ENCODE measurements at regions not wholly inside any gene's neighbourhood (a gene's known extent, or its start where the extent isn't known, plus 50 kb on each side); places are given as distances from the start of the nearest gene placed in this dataset.

- no peaks in the 10 kb centered on the region for H3K36me3 ChIP-seq (ENCODE audit: insufficient read depth, low read length)
Measured at GRCh38 chr15:47587940-47588802, 129.1 kb upstream of the SEMA6D start.

GRCh38 chr15:47588958-47589357 is 128.3 kb upstream of the SEMA6D start:
- Histone ChIP-seq H3K9me3 (replicated peaks; ENCODE audit: low read length) (no peaks in the 10 kb centered on the region), H3K4me2 (ENCODE audit: low read length) (no peak overlapping the region), H3K4me1 (ENCODE audit: control insufficient read depth, insufficient read depth, low read length) (no peaks in the 10 kb centered on the region), H3K27me3 (ENCODE audit: control insufficient read depth, insufficient read depth, low read length) (no peaks in the 10 kb centered on the region), H3K4me3 (ENCODE audit: low read length) (no peak overlapping the region), H3K36me3 (ENCODE audit: insufficient read depth, low read length) (no peaks in the 10 kb centered on the region), H3K9ac (ENCODE audit: low read depth, low read length) (no peak overlapping the region)

More at GRCh38 chr15:47587940-47588802, 129.1 kb upstream of the SEMA6D start:
- Histone ChIP-seq H3K4me1 (ENCODE audit: control insufficient read depth, insufficient read depth, low read length) (no peaks in the 10 kb centered on the region), H3K4me3 (ENCODE audit: low read length) (no peak overlapping the region), H3K9me3 (replicated peaks; ENCODE audit: low read length) (no peaks in the 10 kb centered on the region), H3K27me3 (ENCODE audit: control insufficient read depth, insufficient read depth, low read length) (no peaks in the 10 kb centered on the region), H3K9ac (ENCODE audit: low read depth, low read length) (no peak overlapping the region), H3K4me2 (ENCODE audit: low read length) (no peak overlapping the region)

DNA sequence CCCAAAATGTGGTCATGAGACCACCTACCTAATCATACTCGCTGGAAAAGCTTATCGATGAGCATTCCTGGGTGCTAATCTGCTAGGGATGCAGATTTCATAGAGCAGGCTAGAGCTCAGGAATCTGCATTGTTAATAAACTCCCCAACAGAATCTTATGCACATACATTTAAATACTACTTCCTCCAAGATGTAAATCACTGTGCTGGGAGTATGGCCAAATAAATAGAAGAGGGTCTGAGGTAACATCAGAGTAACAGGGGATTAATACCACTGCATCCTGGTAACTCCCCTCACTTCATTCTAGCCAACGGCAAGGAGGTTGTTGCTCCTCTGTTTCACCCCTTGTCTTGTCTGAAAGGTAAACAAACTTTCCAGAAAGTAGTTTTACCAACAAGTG is 118.3 kb upstream of the SEMA6D start:
- H3K36me3 ChIP-seq (ENCODE audit: insufficient read depth, low read length): no peaks in the 10 kb centered on the region
- H3K27me3 ChIP-seq (ENCODE audit: control insufficient read depth, insufficient read depth, low read length): no peaks in the 10 kb centered on the region
- no peaks in the 10 kb centered on the region for H3K4me1 ChIP-seq (ENCODE audit: control insufficient read depth, insufficient read depth, low read length)
- no peak overlapping the region for H3K9ac ChIP-seq (ENCODE audit: low read depth, low read length)
- no peaks in the 10 kb centered on the region for H3K9me3 ChIP-seq (replicated peaks; ENCODE audit: low read length)
- H3K4me3 ChIP-seq (ENCODE audit: low read length): no peak overlapping the region
- H3K4me2 ChIP-seq (ENCODE audit: low read length): no peak overlapping the region

DNA sequence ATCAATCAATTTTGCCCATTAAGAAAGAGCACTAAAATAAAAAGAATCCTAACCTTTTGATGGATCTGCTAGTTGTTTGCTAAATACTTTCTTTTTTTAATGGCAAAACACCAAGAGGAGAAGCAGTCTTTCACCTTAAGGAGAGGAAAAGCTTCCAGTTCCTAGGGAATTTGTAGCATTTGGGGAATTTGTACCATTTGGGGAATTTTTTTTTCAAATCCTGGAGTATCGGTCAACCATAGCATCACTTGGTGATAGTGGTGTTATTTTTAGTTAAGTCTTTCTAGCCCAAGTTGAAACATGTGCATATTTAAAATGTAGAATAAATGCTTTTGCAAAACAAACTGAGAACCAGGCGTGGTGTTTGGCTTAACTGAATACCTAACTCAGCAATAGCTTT is 117.5 kb upstream of the SEMA6D start:
- Histone ChIP-seq H3K36me3 (ENCODE audit: insufficient read depth, low read length) (no peaks in the 10 kb centered on the region), H3K4me1 (ENCODE audit: control insufficient read depth, insufficient read depth, low read length) (no peaks in the 10 kb centered on the region), H3K9ac (ENCODE audit: low read depth, low read length) (no peak overlapping the region), H3K4me3 (ENCODE audit: low read length) (no peak overlapping the region), H3K4me2 (ENCODE audit: low read length) (no peak overlapping the region), H3K27me3 (ENCODE audit: control insufficient read depth, insufficient read depth, low read length) (no peaks in the 10 kb centered on the region), H3K9me3 (replicated peaks; ENCODE audit: low read length) (no peaks in the 10 kb centered on the region)

- H3K9me3 ChIP-seq (replicated peaks; ENCODE audit: low read length): no peaks in the 10 kb centered on the region
- H3K27me3 ChIP-seq (ENCODE audit: control insufficient read depth, insufficient read depth, low read length): no peaks in the 10 kb centered on the region
- H3K4me3 ChIP-seq (ENCODE audit: low read length): no peak overlapping the region
- H3K4me2 ChIP-seq (ENCODE audit: low read length): no peak overlapping the region
- H3K4me1 ChIP-seq (ENCODE audit: control insufficient read depth, insufficient read depth, low read length): no peaks in the 10 kb centered on the region
- H3K9ac ChIP-seq (ENCODE audit: low read depth, low read length): no peak overlapping the region
- H3K36me3 ChIP-seq (ENCODE audit: insufficient read depth, low read length): no peaks in the 10 kb centered on the region
Measured at GRCh38 chr15:47602121-47602520, 115.2 kb upstream of the SEMA6D start.

GRCh38 chr15:47603026-47603425 is 114.3 kb upstream of the SEMA6D start:
- Histone ChIP-seq H3K36me3 (ENCODE audit: insufficient read depth, low read length) (no peaks in the 10 kb centered on the region), H3K9ac (ENCODE audit: low read depth, low read length) (no peak overlapping the region), H3K4me1 (ENCODE audit: control insufficient read depth, insufficient read depth, low read length) (no peaks in the 10 kb centered on the region), H3K4me3 (ENCODE audit: low read length) (no peak overlapping the region), H3K27me3 (ENCODE audit: control insufficient read depth, insufficient read depth, low read length) (no peaks in the 10 kb centered on the region), H3K9me3 (replicated peaks; ENCODE audit: low read length) (no peaks in the 10 kb centered on the region), H3K4me2 (ENCODE audit: low read length) (no peak overlapping the region)

- H3K4me2 ChIP-seq (ENCODE audit: low read length): no peak overlapping the region
- H3K36me3 ChIP-seq (ENCODE audit: insufficient read depth, low read length): no peaks in the 10 kb centered on the region
- no peak overlapping the region for H3K9ac ChIP-seq (ENCODE audit: low read depth, low read length)
- no peaks in the 10 kb centered on the region for H3K9me3 ChIP-seq (replicated peaks; ENCODE audit: low read length)
- H3K4me1 ChIP-seq (ENCODE audit: control insufficient read depth, insufficient read depth, low read length): no peaks in the 10 kb centered on the region
- H3K27me3 ChIP-seq (ENCODE audit: control insufficient read depth, insufficient read depth, low read length): no peaks in the 10 kb centered on the region
- no peak overlapping the region for H3K4me3 ChIP-seq (ENCODE audit: low read length)
Measured at GRCh38 chr15:47607695-47608094, 109.6 kb upstream of the SEMA6D start.

DNA sequence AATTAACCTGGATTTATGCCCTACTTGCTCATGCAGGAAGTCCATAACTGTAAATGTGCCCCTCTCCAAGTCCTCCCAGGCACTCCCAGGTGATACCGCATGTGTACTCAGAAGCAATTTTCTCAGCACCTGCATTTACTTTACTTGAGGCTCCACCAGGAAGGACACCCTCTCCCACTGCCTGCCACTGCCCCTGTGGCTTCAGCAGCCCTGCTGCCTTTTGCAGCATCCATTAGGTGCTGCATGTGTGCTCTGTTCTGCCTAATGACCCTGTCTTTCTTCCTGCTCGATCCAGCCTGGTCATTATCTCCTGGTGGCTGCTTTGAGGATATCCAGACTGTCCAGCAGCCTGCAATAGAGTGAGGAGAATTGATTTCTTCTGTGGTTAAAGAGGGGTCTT is 107.6 kb upstream of the SEMA6D start:
- no peaks in the 10 kb centered on the region for H3K27me3 ChIP-seq (ENCODE audit: control insufficient read depth, insufficient read depth, low read length)
- no peak overlapping the region for H3K4me2 ChIP-seq (ENCODE audit: low read length)
- no peak overlapping the region for H3K9ac ChIP-seq (ENCODE audit: low read depth, low read length)
- no peaks in the 10 kb centered on the region for H3K9me3 ChIP-seq (replicated peaks; ENCODE audit: low read length)
- H3K36me3 ChIP-seq (ENCODE audit: insufficient read depth, low read length): no peaks in the 10 kb centered on the region
- H3K4me1 ChIP-seq (ENCODE audit: control insufficient read depth, insufficient read depth, low read length): no peaks in the 10 kb centered on the region
- no peak overlapping the region for H3K4me3 ChIP-seq (ENCODE audit: low read length)

DNA sequence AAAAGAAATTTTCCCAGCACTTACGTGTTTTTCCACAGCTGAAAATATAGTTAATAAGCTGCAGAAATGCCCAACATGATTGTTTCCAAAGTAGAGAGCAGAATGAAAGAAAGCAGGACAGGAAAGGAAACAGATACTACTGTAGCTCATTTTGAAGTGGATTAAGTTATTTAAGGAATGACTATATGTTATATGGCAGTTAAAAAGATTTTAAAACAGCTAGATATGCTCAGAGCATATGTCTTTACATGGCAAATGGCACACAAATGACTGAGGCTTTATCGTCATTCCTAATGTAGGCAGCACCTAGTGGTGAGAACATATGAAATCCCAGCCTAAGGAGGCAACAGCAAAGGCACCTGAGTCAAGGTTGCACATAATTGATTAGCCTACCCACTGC is 106.6 kb upstream of the SEMA6D start:
- H3K4me2 ChIP-seq (ENCODE audit: low read length): no peak overlapping the region
- H3K4me1 ChIP-seq (ENCODE audit: control insufficient read depth, insufficient read depth, low read length): no peaks in the 10 kb centered on the region
- no peaks in the 10 kb centered on the region for H3K27me3 ChIP-seq (ENCODE audit: control insufficient read depth, insufficient read depth, low read length)
- no peak overlapping the region for H3K4me3 ChIP-seq (ENCODE audit: low read length)
- H3K9me3 ChIP-seq (replicated peaks; ENCODE audit: low read length): no peaks in the 10 kb centered on the region
- no peak overlapping the region for H3K9ac ChIP-seq (ENCODE audit: low read depth, low read length)
- H3K36me3 ChIP-seq (ENCODE audit: insufficient read depth, low read length): no peaks in the 10 kb centered on the region

DNA sequence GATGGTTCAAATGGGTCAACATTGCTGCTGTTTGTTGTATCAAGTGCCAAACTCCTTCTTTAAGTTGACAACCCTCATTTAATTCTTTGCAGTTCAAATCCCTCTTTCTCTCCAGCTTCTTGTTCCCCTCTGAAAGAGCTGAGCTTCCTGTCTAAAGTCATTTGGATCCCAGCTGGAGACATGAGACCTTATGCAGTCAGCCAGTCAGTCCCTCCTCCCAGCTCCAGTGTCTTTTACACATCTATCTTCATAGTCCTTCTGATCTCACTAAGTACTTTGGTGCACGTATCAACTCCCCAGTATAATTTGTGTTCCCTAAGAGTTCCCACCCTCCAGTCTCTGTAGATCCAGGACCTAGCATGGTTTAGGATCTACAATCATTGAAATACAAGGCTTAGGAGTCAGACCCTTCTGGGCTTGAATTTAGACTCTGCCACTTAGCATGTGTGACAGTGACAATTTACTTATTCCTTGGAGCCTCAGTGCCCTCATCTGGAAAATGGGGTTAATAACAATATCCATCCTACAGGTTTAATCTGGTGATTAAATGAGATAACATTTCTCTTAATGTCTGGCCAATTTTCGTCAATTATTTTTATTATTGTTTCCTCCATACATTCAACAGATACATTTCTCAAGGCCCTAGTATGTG is 102.8 kb upstream of the SEMA6D start:
- Histone ChIP-seq H3K36me3 (ENCODE audit: insufficient read depth, low read length) (no peaks in the 10 kb centered on the region), H3K9me3 (replicated peaks; ENCODE audit: low read length) (no peaks in the 10 kb centered on the region), H3K4me2 (ENCODE audit: low read length) (no peak overlapping the region), H3K4me1 (ENCODE audit: control insufficient read depth, insufficient read depth, low read length) (no peaks in the 10 kb centered on the region), H3K27me3 (ENCODE audit: control insufficient read depth, insufficient read depth, low read length) (no peaks in the 10 kb centered on the region), H3K9ac (ENCODE audit: low read depth, low read length) (no peak overlapping the region), H3K4me3 (ENCODE audit: low read length) (no peak overlapping the region)

- H3K27me3 ChIP-seq (ENCODE audit: control insufficient read depth, insufficient read depth, low read length): no peaks in the 10 kb centered on the region
Measured at GRCh38 chr15:47616876-47617275, 100.4 kb upstream of the SEMA6D start.

GRCh38 chr15:47618241-47618640 is 99.1 kb upstream of the SEMA6D start:
- H3K36me3 ChIP-seq (ENCODE audit: insufficient read depth, low read length): no peaks in the 10 kb centered on the region
- H3K27me3 ChIP-seq (ENCODE audit: control insufficient read depth, insufficient read depth, low read length): no peaks in the 10 kb centered on the region
- no peaks in the 10 kb centered on the region for H3K4me1 ChIP-seq (ENCODE audit: control insufficient read depth, insufficient read depth, low read length)
- H3K9ac ChIP-seq (ENCODE audit: low read depth, low read length): no peak overlapping the region
- H3K4me3 ChIP-seq (ENCODE audit: low read length): no peak overlapping the region
- H3K9me3 ChIP-seq (replicated peaks; ENCODE audit: low read length): no peaks in the 10 kb centered on the region
- H3K4me2 ChIP-seq (ENCODE audit: low read length): no peak overlapping the region

More at GRCh38 chr15:47616876-47617275, 100.4 kb upstream of the SEMA6D start:
- Histone ChIP-seq H3K9me3 (replicated peaks; ENCODE audit: low read length) (no peaks in the 10 kb centered on the region), H3K36me3 (ENCODE audit: insufficient read depth, low read length) (no peaks in the 10 kb centered on the region), H3K4me1 (ENCODE audit: control insufficient read depth, insufficient read depth, low read length) (no peaks in the 10 kb centered on the region), H3K4me2 (ENCODE audit: low read length) (no peak overlapping the region), H3K9ac (ENCODE audit: low read depth, low read length) (no peak overlapping the region), H3K4me3 (ENCODE audit: low read length) (no peak overlapping the region)

Measured in skeletal muscle satellite cell (primary cell).